Kidney epithelial cell (primary cell): ENCODE measurements at regions not wholly inside any gene's neighbourhood (a gene's known extent, or its start where the extent isn't known, plus 50 kb on each side); places are given as distances from the start of the nearest gene placed in this dataset.

Experiments used
- DNase-seq: peaks from one replicate; pipeline ENCODE4 v3.0.0-alpha.2; 2010; ENCODE audit warnings: low read depth
- H3K27me3 ChIP-seq: 2 replicates; pipeline ENCODE4 v1.6.0; 2011; ENCODE audit warnings: low read length; ENCODE audit not compliant: control insufficient read depth, insufficient read depth
- H3K36me3 ChIP-seq: 2 replicates; pipeline ENCODE4 v1.5.1; 2011; ENCODE audit warnings: low read length; ENCODE audit not compliant: control insufficient read depth, insufficient read depth
- H3K4me3 ChIP-seq: 2 replicates; pipeline ENCODE4 v1.5.1; 2011; ENCODE audit warnings: low read depth, mild to moderate bottlenecking, control low read depth, low read length
- TF ChIP-seq, protein P1 (sequence below): IDR thresholded peaks from 2 replicates; pipeline ENCODE4 v1.5.1; 2011; ENCODE audit warnings: mild to moderate bottlenecking, moderate library complexity, low read length, control low read depth, inconsistent platforms; ENCODE audit not compliant: insufficient read depth, poor library complexity, severe bottlenecking

DNA sequence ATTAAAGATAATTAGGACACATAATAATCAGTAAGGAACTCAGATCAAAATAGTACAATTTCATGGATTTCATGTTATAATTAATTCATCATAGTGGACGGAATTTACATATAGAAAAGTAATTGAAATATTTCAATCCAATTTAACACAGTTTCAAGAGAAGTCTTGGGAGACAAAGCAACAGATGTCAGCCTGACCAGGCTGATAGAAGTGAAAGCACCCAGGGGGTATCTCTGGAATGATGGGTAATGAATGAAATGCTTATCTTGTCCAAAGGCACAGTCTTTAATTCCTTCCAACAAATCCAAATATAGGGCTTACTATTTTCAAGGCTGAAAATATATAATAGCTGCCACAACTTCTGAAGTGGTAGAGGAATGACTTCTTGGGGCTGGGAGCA is 629.3 kb upstream of the RGMB start:
- TF ChIP-seq, protein P1, sequence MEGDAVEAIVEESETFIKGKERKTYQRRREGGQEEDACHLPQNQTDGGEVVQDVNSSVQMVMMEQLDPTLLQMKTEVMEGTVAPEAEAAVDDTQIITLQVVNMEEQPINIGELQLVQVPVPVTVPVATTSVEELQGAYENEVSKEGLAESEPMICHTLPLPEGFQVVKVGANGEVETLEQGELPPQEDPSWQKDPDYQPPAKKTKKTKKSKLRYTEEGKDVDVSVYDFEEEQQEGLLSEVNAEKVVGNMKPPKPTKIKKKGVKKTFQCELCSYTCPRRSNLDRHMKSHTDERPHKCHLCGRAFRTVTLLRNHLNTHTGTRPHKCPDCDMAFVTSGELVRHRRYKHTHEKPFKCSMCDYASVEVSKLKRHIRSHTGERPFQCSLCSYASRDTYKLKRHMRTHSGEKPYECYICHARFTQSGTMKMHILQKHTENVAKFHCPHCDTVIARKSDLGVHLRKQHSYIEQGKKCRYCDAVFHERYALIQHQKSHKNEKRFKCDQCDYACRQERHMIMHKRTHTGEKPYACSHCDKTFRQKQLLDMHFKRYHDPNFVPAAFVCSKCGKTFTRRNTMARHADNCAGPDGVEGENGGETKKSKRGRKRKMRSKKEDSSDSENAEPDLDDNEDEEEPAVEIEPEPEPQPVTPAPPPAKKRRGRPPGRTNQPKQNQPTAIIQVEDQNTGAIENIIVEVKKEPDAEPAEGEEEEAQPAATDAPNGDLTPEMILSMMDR: no peak
- Histone ChIP-seq H3K4me3 (no peak overlapping the region), H3K27me3 (no peaks in the 10 kb centered on the region), H3K36me3 (no peaks in the 10 kb centered on the region)
- no peak for DNase-seq

DNA sequence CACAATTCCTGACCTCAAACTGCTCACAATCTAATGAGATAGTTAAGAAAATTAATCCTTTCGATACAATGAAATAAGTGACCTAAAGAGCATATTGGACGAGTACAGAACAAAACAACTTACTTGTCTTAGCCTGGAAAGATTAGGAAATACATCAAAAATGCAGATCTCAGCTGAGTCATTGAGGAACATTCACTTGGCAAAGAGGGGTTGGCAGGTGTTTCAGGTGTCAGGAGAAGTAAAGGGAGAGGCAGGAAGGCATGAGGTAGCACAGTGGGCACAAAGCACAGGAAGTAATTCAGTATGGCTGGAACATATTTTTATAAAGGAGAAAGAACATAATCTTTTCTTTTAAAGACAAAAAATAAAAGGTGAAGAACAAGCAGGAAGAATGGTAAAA is 628.8 kb upstream of the RGMB start:
- H3K27me3 ChIP-seq: no peaks in the 10 kb centered on the region
- DNase-seq: no peak
- H3K4me3 ChIP-seq: no peak overlapping the region
- TF ChIP-seq, protein P1: no peak
- H3K36me3 ChIP-seq: no peaks in the 10 kb centered on the region

DNA sequence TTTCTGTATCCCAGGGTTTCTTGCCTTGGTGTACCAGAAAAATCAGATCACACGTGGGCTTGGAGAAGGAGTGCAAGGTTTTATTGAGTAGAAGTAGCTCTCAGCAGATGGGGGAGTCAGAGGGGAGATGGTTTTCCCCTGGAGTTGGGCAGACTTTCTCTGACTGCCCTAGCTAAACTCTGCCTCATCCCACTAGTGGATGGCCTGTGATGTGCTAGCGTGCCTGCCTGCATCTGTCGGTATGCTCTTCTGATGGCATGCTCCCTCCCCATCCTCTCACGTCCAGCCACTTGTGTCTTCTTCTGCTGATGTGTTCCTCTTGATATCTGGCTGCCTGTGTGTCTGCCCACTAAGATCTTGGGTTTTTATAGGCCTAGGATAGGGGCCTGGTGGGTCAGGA is 616.1 kb upstream of the RGMB start:
- Histone ChIP-seq H3K27me3 (no peaks in the 10 kb centered on the region), H3K4me3 (no peak overlapping the region), H3K36me3 (no peaks in the 10 kb centered on the region)
- TF ChIP-seq, protein P1: no peak
- no peak for DNase-seq

DNA sequence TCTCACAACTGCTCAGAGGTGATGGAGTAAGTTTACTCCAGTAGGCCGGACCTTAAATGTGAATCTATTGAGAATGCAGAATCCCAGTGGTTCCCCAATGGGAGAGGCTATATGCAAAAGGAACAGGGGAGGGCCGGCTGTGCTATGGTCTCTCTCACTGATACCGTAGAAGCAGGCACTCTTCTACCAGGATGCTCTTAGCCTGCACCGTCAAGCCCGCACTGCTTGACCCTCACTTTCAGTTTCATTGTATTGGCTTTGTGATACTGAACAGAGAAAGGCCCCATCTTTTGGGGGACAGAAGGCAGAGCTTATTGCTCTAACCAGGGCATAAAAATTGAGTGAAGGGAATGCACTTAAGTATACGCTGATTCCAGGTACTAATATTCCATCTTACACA is 615.0 kb upstream of the RGMB start:
- TF ChIP-seq, protein P1: no peak
- no peaks in the 10 kb centered on the region for H3K36me3 ChIP-seq
- no peaks in the 10 kb centered on the region for H3K27me3 ChIP-seq
- H3K4me3 ChIP-seq: no peak overlapping the region
- DNase-seq: no peak

DNA sequence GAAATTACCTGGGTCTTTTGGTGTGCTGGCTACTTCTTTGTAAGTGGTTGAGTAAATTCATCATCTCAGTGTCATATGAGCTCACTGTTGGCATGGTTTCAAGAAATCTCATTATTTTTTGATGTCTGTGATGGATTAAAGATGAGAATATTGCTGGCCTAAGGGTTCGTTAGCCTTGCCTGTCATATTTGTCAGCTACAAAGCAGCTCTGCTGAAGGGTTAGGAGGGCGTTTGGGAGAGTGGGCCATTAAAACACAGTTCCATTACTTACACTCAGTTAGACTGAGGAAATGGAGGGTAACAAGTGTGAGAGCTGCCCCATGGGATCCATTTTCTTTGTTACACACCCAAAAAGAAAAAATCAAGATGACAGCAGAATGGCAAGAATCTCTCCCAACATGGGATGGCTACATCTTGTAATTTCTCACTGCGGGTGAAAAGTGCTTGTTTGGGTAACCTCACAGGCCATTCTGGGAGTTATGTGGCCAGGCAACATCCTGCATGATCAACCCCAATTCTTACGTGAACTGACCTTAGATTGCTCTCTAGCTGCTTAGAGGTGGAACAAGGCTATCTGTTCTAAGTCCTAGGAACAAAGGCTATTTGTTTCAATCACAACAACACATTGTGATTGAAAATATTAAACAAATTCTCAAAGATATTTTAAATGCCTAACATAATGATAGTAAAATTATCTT is 609.5 kb upstream of the RGMB start:
- TF ChIP-seq, protein P1: no peak
- Histone ChIP-seq H3K4me3 (no peak overlapping the region), H3K27me3 (no peaks in the 10 kb centered on the region), H3K36me3 (no peaks in the 10 kb centered on the region)
- no peak for DNase-seq

DNA sequence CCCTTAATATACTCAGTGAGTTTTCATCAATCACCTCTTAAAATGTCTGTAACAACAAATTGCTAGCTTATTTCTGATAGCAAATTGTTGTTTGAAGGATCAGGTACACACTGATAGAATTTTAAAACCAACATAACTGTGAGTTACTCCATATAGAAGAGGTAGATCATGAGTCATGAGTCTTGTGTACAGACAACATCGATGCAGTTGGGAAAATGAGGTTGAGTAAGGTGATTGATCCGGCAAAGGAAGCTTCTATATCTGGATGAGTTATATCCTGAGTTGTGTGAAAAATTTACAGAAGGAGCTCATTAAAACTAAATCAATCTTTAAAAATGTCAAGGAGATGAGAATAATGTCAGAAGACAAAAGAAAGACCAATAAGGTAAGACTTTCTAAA is 604.6 kb upstream of the RGMB start:
- H3K27me3 ChIP-seq: no peaks in the 10 kb centered on the region
- H3K4me3 ChIP-seq: no peak overlapping the region
- DNase-seq: no peak
- TF ChIP-seq, protein P1: no peak
- no peaks in the 10 kb centered on the region for H3K36me3 ChIP-seq
